Stomach (tissue), 8 donors: ENCODE measurements at regions not wholly inside any gene's neighbourhood (a gene's known extent, or its start where the extent isn't known, plus 50 kb on each side); places are given as distances from the start of the nearest gene placed in this dataset.

ENCODE experiments used
- DNase-seq, 2 donors: peaks; one replicate each; pipeline versions ENCODE4 v3.0.0 to v3.0.0-alpha.2; 2013 to 2019
- H3K27ac ChIP-seq, 5 donors: fragments of 200-600 bp in 4 of 5; sonication (generic) in 4 of 5; one replicate each; pipeline ENCODE4 v1.5.1; 2013 to 2019; ENCODE audit warnings: mild to moderate bottlenecking in 1 of 5, moderate library complexity in 1 of 5
- H3K27me3 ChIP-seq, 3 donors: fragments of 200-600 bp; sonication (generic); one replicate each; pipeline ENCODE4 v1.5.1; 2017 to 2019; ENCODE audit warnings: mixed run types in 1 of 3
- H3K36me3 ChIP-seq, 4 donors: fragments of 200-600 bp; sonication (generic); 1 replicate in 3 of 4; 2 replicates in 1 of 4; pipeline ENCODE4 v1.5.1; 2016 to 2019
- H3K4me1 ChIP-seq, 4 donors: fragments of 200-600 bp; sonication (generic); one replicate each; pipeline ENCODE4 v1.5.1; 2016 to 2019
- H3K4me3 ChIP-seq, 4 donors: fragments of 200-600 bp; sonication (generic) in 3 of 4; one replicate each; pipeline ENCODE4 v1.5.1; 2016 to 2019; ENCODE audit warnings: mild to moderate bottlenecking in 1 of 4
- H3K9me3 ChIP-seq, 4 donors: fragments of 200-600 bp; sonication (generic); one replicate each; pipeline ENCODE4 v1.5.1; 2016 to 2019
- EP300 ChIP-seq: sonication (generic); formaldehyde crosslinking; IDR thresholded peaks from one replicate; pipeline ENCODE4 v1.6.1; 2017; ENCODE audit warnings: antibody characterized with exemption
- POLR2A ChIP-seq, 4 donors: fragments of 450-650 bp; IDR thresholded peaks; one replicate each; pipeline ENCODE4 v1.6.1; 2016; ENCODE audit warnings: antibody characterized with exemption in 4 of 4, control low read depth in 2 of 4, mild to moderate bottlenecking in 1 of 4, moderate library complexity in 1 of 4
- POLR2AphosphoS5 ChIP-seq, 3 donors: sonication (generic); formaldehyde crosslinking; IDR thresholded peaks; one replicate each; pipeline ENCODE4 v1.6.1; 2016; ENCODE audit warnings: antibody characterized with exemption in 3 of 3
- WGBS, 5 donors: extraction: QIAGEN DNeasy Blood & Tissue Kit in 3 of 5; methylation state at CpG; one replicate each; pipeline versions ENCODE4 v1.1.5 to v1.1.7; 2013 to 2018; 5-methylcytosine and 5-hydroxymethylcytosine counted together
- intact Hi-C: fragments of 100-400 bp; cut with DNase I; formaldehyde crosslinking; loops from one replicate; pipeline ENCODE4 v1.15.1; 2023; ENCODE audit warnings: low total_unique reads
- TF ChIP-seq, protein P1 (sequence below), 7 experiments: fragments of 450-650 bp in 4 of 7; fragments of 200-600 bp in 3 of 7; sonication (generic) in 3 of 7; IDR thresholded peaks; one replicate each; pipeline ENCODE4 v1.5.1; 2016 to 2019; ENCODE audit warnings: antibody characterized with exemption in 7 of 7, control low read depth in 2 of 7, mild to moderate bottlenecking in 1 of 7
- donor health status: healthy with polysubstance abuse.
- donor health status: Bipolar disorder and iron deficiency.
- donor health status: healthy.

DNA sequence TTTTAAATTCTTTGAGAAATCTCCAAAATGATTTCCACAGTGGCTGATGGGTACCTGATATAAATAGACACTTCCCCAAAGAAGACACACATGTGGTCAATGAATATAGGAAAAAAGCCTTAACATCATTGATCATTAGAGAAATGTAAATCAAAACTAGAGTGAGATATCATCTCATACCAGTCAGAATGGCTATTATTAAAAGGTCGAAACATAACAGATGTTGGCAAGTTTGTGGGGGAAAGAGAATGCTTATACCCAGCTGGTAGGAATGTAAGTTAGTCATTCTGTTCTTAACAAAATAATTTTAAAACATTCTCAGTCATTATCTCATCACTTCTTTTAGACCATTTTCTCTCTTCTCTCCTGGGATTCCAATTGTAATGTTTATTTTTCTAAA, 1666.0 kb upstream of the ACO1 start:
- intact Hi-C loops, result no loop called here
- 72 to 95% (median 89%) methylated on average over 1 of the region's 1 CpG for WGBS, 5 donors
- DNase-seq, result no peak
- H3K9me3 ChIP-seq, result peaks cover 0 to 5% (median 2%) of the 10 kb centered on the region in 4 donors
- no peak for TF ChIP-seq POLR2A (IDR thresholded peaks at IDR 0.05)
- TF ChIP-seq POLR2AphosphoS5 (IDR thresholded peaks at IDR 0.05), result no peak
- no peaks in the 10 kb centered on the region for H3K27me3 ChIP-seq
- H3K36me3 ChIP-seq, result no peaks in the 10 kb centered on the region
- no peak overlapping the region for H3K27ac ChIP-seq
- no peak overlapping the region for H3K4me3 ChIP-seq
- no peaks in the 10 kb centered on the region for H3K4me1 ChIP-seq

DNA sequence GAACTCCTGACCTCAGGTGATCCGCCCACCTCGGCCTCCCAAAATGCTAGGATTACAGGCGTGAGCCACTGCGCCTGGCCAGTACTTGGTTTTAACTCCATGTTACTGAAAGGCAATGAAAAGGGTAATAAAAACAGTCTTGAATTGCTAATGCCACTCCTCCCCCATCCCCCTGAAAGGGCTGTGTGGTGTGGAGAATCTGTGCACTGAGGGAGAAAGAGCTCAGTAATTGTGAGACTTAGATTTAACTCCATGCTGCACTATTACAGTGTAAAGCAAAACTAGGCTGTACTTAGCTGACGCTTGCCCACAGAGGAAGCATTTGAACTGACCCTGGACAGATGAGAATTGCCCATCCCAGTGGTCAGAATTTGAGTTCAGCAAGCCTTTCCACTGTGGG, 1662.4 kb upstream of the ACO1 start:
- Histone ChIP-seq H3K36me3 (no peaks in the 10 kb centered on the region), H3K4me1 (no peaks in the 10 kb centered on the region), H3K27me3 (no peaks in the 10 kb centered on the region), H3K4me3 (no peak overlapping the region), H3K9me3 (peaks cover 0 to 5% (median 2%) of the 10 kb centered on the region in 4 donors), H3K27ac (no peak overlapping the region)
- intact Hi-C loops, result no loop called here
- WGBS, 5 donors, result 83 to 93% (median 85%) methylated on average over 5 of the region's 5 CpGs
- no peak for DNase-seq
- TF ChIP-seq EP300, result no peak
- TF ChIP-seq POLR2A (IDR thresholded peaks at IDR 0.05), result no peak
- no peak for TF ChIP-seq POLR2AphosphoS5 (IDR thresholded peaks at IDR 0.05)
- TF ChIP-seq, protein P1, sequence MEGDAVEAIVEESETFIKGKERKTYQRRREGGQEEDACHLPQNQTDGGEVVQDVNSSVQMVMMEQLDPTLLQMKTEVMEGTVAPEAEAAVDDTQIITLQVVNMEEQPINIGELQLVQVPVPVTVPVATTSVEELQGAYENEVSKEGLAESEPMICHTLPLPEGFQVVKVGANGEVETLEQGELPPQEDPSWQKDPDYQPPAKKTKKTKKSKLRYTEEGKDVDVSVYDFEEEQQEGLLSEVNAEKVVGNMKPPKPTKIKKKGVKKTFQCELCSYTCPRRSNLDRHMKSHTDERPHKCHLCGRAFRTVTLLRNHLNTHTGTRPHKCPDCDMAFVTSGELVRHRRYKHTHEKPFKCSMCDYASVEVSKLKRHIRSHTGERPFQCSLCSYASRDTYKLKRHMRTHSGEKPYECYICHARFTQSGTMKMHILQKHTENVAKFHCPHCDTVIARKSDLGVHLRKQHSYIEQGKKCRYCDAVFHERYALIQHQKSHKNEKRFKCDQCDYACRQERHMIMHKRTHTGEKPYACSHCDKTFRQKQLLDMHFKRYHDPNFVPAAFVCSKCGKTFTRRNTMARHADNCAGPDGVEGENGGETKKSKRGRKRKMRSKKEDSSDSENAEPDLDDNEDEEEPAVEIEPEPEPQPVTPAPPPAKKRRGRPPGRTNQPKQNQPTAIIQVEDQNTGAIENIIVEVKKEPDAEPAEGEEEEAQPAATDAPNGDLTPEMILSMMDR (IDR thresholded peaks at IDR 0.05), result no peak

DNA sequence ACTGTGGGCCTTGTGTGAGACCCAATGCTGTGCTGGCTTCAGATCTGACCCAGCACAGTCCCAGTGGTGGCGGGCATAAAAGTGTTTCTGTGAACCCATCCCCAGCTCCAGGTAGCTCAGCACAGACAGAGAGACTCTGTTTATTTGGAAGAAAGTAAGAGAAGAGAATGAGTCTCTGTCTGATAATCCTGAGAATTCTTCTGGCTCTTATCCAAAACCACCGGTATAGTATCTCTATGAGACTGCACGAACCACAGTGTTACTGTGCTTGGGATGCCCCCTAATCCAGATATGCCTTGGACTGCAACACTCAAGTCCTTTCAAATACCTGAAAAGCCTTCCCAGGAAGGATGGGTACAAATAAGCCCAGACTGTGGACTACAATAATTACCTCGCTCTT, 1660.8 kb upstream of the ACO1 start:
- H3K27me3 ChIP-seq, result no peaks in the 10 kb centered on the region
- peaks cover 0 to 5% (median 2%) of the 10 kb centered on the region in 4 donors for H3K9me3 ChIP-seq
- H3K36me3 ChIP-seq, result no peaks in the 10 kb centered on the region
- 58 to 90% (median 82%) methylated on average over 4 of the region's 4 CpGs for WGBS, 5 donors
- H3K4me1 ChIP-seq, result no peaks in the 10 kb centered on the region
- no peak for DNase-seq
- no peak overlapping the region for H3K4me3 ChIP-seq
- intact Hi-C loops, result no loop called here
- H3K27ac ChIP-seq, result no peak overlapping the region
- no peak for TF ChIP-seq EP300
- no peak for TF ChIP-seq POLR2AphosphoS5 (IDR thresholded peaks at IDR 0.05)
- TF ChIP-seq, protein P1 (IDR thresholded peaks at IDR 0.05), result no peak
- no peak for TF ChIP-seq POLR2A (IDR thresholded peaks at IDR 0.05)

DNA sequence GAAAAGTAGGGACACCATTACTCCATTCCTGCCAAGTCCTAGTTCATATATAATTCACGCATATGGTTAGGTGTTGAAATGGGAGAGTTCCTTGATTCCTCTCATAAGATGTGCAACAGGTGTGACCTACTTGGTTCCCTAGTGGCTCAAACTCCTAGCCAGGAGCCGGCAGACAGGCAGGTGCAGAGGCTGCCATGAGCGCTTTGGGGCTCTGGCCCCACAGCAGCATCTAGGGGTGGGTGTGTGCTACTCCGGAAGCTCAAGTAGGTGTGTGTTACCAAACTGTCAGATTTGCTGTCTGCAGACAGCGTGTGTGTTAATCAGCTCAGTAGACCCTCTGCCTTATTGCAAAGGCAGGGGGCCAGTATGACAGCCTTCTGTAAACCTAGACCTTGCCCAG, 1652.4 kb upstream of the ACO1 start:
- Histone ChIP-seq H3K4me1 (no peaks in the 10 kb centered on the region), H3K27ac (no peak overlapping the region), H3K4me3 (no peak overlapping the region), H3K27me3 (no peaks in the 10 kb centered on the region), H3K9me3 (no peaks in the 10 kb centered on the region), H3K36me3 (no peaks in the 10 kb centered on the region)
- DNase-seq, result no peak
- TF ChIP-seq, protein P1 (IDR thresholded peaks at IDR 0.05), result no peak
- TF ChIP-seq POLR2A (IDR thresholded peaks at IDR 0.05) (no peak), EP300 (no peak), POLR2AphosphoS5 (IDR thresholded peaks at IDR 0.05) (no peak)
- intact Hi-C loops, result no loop called here
- 76 to 85% (median 83%) methylated on average over 4 to 5 of the region's 5 CpGs for WGBS, 5 donors

DNA sequence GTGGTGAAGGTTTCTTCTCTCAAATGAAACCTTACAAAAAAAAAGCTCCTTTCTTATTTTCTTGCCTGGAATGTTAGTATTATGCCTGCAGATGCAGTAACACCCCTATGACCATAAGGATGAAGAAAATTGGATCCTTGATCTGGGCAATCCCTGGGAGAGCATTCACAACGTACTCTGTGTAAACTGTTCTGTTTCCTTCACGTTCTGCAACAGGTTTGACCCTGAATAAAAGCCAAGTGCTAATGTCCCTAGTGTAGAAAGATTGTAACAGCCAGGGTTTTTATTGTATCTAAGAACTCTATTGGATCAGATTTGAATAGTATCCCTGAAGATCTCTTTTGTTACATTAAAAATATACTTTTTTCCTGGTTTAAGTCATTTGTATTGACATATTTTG, 1639.6 kb upstream of the ACO1 start:
- WGBS, 5 donors, result 46 to 62% (median 52%) methylated on average over 2 of the region's 2 CpGs
- DNase-seq, result no peak
- H3K27me3 ChIP-seq, result no peaks in the 10 kb centered on the region
- no peak overlapping the region for H3K27ac ChIP-seq
- no peak overlapping the region for H3K4me3 ChIP-seq
- H3K36me3 ChIP-seq, result no peaks in the 10 kb centered on the region
- H3K9me3 ChIP-seq, result no peaks in the 10 kb centered on the region
- TF ChIP-seq, protein P1 (IDR thresholded peaks at IDR 0.05), result no peak
- TF ChIP-seq POLR2AphosphoS5 (IDR thresholded peaks at IDR 0.05) (no peak), EP300 (no peak)
- intact Hi-C loops, result no loop called here
- H3K4me1 ChIP-seq, result no peaks in the 10 kb centered on the region
